Activated naive CD8-positive, alpha-beta T cell treated with anti-CD3 and anti-CD28 coated beads for 36 hours (primary cell): ENCODE measurements at regions not wholly inside any gene's neighbourhood (a gene's known extent, or its start where the extent isn't known, plus 50 kb on each side); places are given as distances from the start of the nearest gene placed in this dataset.

Experiments
- DNase-seq: peaks from one replicate; pipeline ENCODE4 v3.0.0; 2021
- H3K27ac Mint-ChIP-seq: one replicate; pipeline ENCODE4 v1.8.0; 2022; ENCODE audit warnings: mild to moderate bottlenecking, moderate library complexity, mixed read lengths
- H3K27me3 Mint-ChIP-seq: one replicate; pipeline ENCODE4 v1.8.0; 2022; ENCODE audit warnings: mild to moderate bottlenecking, mixed read lengths
- H3K36me3 Mint-ChIP-seq: one replicate; pipeline ENCODE4 v1.8.0; 2021; ENCODE audit warnings: mild to moderate bottlenecking, mixed read lengths
- H3K4me1 Mint-ChIP-seq: one replicate; pipeline ENCODE4 v1.8.0; 2021; ENCODE audit warnings: mixed read lengths
- H3K4me3 Mint-ChIP-seq: one replicate; pipeline ENCODE4 v1.8.0; 2022; ENCODE audit warnings: mild to moderate bottlenecking, moderate library complexity, mixed read lengths
- H3K9me3 Mint-ChIP-seq: one replicate; pipeline ENCODE4 v1.8.0; 2022; ENCODE audit warnings: mixed read lengths

GRCh38 chrX:39873117-39873516, 224.6 kb downstream of the BCOR start:
- Mint-ChIP-seq H3K27ac (no peak overlapping the region), H3K4me1 (peaks cover 41% of the 10 kb centered on the region), H3K4me3 (no peak overlapping the region), H3K9me3 (peaks cover 4% of the 10 kb centered on the region), H3K27me3 (no peaks in the 10 kb centered on the region), H3K36me3 (peaks cover 4% of the 10 kb centered on the region)
- DNase-seq, result no peak

- Mint-ChIP-seq H3K27me3 (no peaks in the 10 kb centered on the region), H3K36me3 (peaks cover 4% of the 10 kb centered on the region), H3K4me1 (peaks cover 39% of the 10 kb centered on the region), H3K4me3 (peak overlapping the region; percentile 14), H3K9me3 (peaks cover 4% of the 10 kb centered on the region), H3K27ac (peak overlapping the region; percentile 94)
- peak; percentile 74 for DNase-seq
These were observed 223.4 kb downstream of the BCOR start for GRCh38 chrX:39874202-39874816.

GRCh38 chrX:39875834-39876628, 221.7 kb downstream of the BCOR start:
- no peaks in the 10 kb centered on the region for H3K27me3 Mint-ChIP-seq
- peaks cover 3% of the 10 kb centered on the region for H3K9me3 Mint-ChIP-seq
- no peak overlapping the region for H3K4me3 Mint-ChIP-seq
- peaks cover 4% of the 10 kb centered on the region for H3K36me3 Mint-ChIP-seq
- H3K4me1 Mint-ChIP-seq, result peaks cover 28% of the 10 kb centered on the region
- no peak for DNase-seq
- H3K27ac Mint-ChIP-seq, result no peak overlapping the region

- H3K27ac Mint-ChIP-seq, result no peak overlapping the region
- no peak overlapping the region for H3K4me3 Mint-ChIP-seq
- no peaks in the 10 kb centered on the region for H3K27me3 Mint-ChIP-seq
- DNase-seq, result no peak
- H3K36me3 Mint-ChIP-seq, result peaks cover 6% of the 10 kb centered on the region
- peaks cover 8% of the 10 kb centered on the region for H3K9me3 Mint-ChIP-seq
- peaks cover 21% of the 10 kb centered on the region for H3K4me1 Mint-ChIP-seq
These were observed 219.9 kb downstream of the BCOR start for GRCh38 chrX:39877905-39878304.

GRCh38 chrX:39883666-39884065, 214.1 kb downstream of the BCOR start:
- H3K4me1 Mint-ChIP-seq, result peaks cover 19% of the 10 kb centered on the region
- H3K27me3 Mint-ChIP-seq, result no peaks in the 10 kb centered on the region
- H3K27ac Mint-ChIP-seq, result peak overlapping the region; percentile 81
- peaks cover 16% of the 10 kb centered on the region for H3K9me3 Mint-ChIP-seq
- DNase-seq, result peak; percentile 34
- H3K36me3 Mint-ChIP-seq, result peaks cover 10% of the 10 kb centered on the region
- H3K4me3 Mint-ChIP-seq, result peak overlapping the region; percentile 50

- Mint-ChIP-seq H3K4me1 (peaks cover 27% of the 10 kb centered on the region), H3K27me3 (no peaks in the 10 kb centered on the region), H3K9me3 (peaks cover 16% of the 10 kb centered on the region), H3K4me3 (no peak overlapping the region), H3K27ac (no peak overlapping the region), H3K36me3 (peaks cover 10% of the 10 kb centered on the region)
- DNase-seq, result no peak
These were observed 211.5 kb downstream of the BCOR start for GRCh38 chrX:39886282-39886681.

- DNase-seq, result no peak
- Mint-ChIP-seq H3K4me1 (peaks cover 30% of the 10 kb centered on the region), H3K4me3 (no peak overlapping the region), H3K9me3 (peaks cover 7% of the 10 kb centered on the region), H3K27me3 (no peaks in the 10 kb centered on the region), H3K36me3 (peaks cover 7% of the 10 kb centered on the region), H3K27ac (no peak overlapping the region)
These were observed 209.0 kb downstream of the BCOR start for GRCh38 chrX:39888730-39889129.

- no peaks in the 10 kb centered on the region for H3K27me3 Mint-ChIP-seq
- no peak overlapping the region for H3K4me3 Mint-ChIP-seq
- DNase-seq, result no peak
- H3K9me3 Mint-ChIP-seq, result peaks cover under 1% of the 10 kb centered on the region
- peaks cover 25% of the 10 kb centered on the region for H3K4me1 Mint-ChIP-seq
- H3K36me3 Mint-ChIP-seq, result peaks cover under 1% of the 10 kb centered on the region
- peak overlapping the region; percentile 25 for H3K27ac Mint-ChIP-seq
These were observed 208.1 kb downstream of the BCOR start for GRCh38 chrX:39889704-39890103.

GRCh38 chrX:39890807-39891206, 207.0 kb downstream of the BCOR start:
- Mint-ChIP-seq H3K27ac (no peak overlapping the region), H3K4me1 (peaks cover 25% of the 10 kb centered on the region), H3K4me3 (no peak overlapping the region), H3K27me3 (no peaks in the 10 kb centered on the region), H3K9me3 (no peaks in the 10 kb centered on the region), H3K36me3 (no peaks in the 10 kb centered on the region)
- DNase-seq, result no peak

GRCh38 chrX:39891781-39892180, 206.0 kb downstream of the BCOR start:
- no peak overlapping the region for H3K27ac Mint-ChIP-seq
- no peaks in the 10 kb centered on the region for H3K9me3 Mint-ChIP-seq
- H3K4me1 Mint-ChIP-seq, result peaks cover 25% of the 10 kb centered on the region
- H3K36me3 Mint-ChIP-seq, result no peaks in the 10 kb centered on the region
- no peaks in the 10 kb centered on the region for H3K27me3 Mint-ChIP-seq
- no peak for DNase-seq
- H3K4me3 Mint-ChIP-seq, result no peak overlapping the region

GRCh38 chrX:39893417-39894338, 204.1 kb downstream of the BCOR start:
- Mint-ChIP-seq H3K27ac (no peak overlapping the region), H3K27me3 (no peaks in the 10 kb centered on the region), H3K9me3 (no peaks in the 10 kb centered on the region), H3K36me3 (no peaks in the 10 kb centered on the region), H3K4me1 (peaks cover 20% of the 10 kb centered on the region), H3K4me3 (no peak overlapping the region)
- DNase-seq, result no peak

- Mint-ChIP-seq H3K4me3 (no peak overlapping the region), H3K9me3 (no peaks in the 10 kb centered on the region), H3K27ac (no peak overlapping the region), H3K27me3 (no peaks in the 10 kb centered on the region), H3K36me3 (no peaks in the 10 kb centered on the region), H3K4me1 (peaks cover 15% of the 10 kb centered on the region)
- DNase-seq, result no peak
These were observed 203.1 kb downstream of the BCOR start for GRCh38 chrX:39894683-39895082.

- Mint-ChIP-seq H3K4me1 (peaks cover 13% of the 10 kb centered on the region), H3K27me3 (no peaks in the 10 kb centered on the region), H3K27ac (no peak overlapping the region), H3K36me3 (no peaks in the 10 kb centered on the region), H3K9me3 (no peaks in the 10 kb centered on the region), H3K4me3 (no peak overlapping the region)
- DNase-seq, result no peak
These were observed 202.3 kb downstream of the BCOR start for GRCh38 chrX:39895218-39896110.

GRCh38 chrX:39896951-39897740, 200.6 kb downstream of the BCOR start:
- H3K4me3 Mint-ChIP-seq, result no peak overlapping the region
- no peaks in the 10 kb centered on the region for H3K9me3 Mint-ChIP-seq
- H3K27ac Mint-ChIP-seq, result no peak overlapping the region
- DNase-seq, result no peak
- no peaks in the 10 kb centered on the region for H3K27me3 Mint-ChIP-seq
- H3K4me1 Mint-ChIP-seq, result peaks cover 4% of the 10 kb centered on the region
- H3K36me3 Mint-ChIP-seq, result no peaks in the 10 kb centered on the region
